ENCODE measurements at regions not wholly inside any gene's neighbourhood (a gene's known extent, or its start where the extent isn't known, plus 50 kb on each side); places are given as distances from the start of the nearest gene placed in this dataset.

DNA sequence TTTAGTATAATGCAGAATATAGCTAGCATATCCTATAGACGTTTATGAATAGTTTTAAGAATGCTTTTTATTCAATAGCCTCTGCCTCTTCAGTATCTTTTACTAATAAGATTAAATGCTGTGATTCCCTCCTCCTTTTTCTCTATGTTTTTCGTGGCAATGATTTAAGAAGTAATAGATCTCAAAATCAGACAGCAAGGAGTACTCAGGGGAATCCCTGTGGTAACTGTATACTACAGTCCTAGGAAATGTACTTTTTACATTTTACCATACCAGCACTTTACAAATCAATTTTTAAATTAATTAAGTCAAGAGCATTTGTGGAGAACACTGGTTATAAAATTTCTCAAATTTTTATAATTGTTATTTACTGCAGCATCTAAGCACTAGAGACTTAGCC, 240.6 kb upstream of the CAND1 start:
- H3K4me3 ChIP-seq (ENCODE audit: low read depth, low read length), result no peak overlapping the region
- TF ChIP-seq, protein P1, sequence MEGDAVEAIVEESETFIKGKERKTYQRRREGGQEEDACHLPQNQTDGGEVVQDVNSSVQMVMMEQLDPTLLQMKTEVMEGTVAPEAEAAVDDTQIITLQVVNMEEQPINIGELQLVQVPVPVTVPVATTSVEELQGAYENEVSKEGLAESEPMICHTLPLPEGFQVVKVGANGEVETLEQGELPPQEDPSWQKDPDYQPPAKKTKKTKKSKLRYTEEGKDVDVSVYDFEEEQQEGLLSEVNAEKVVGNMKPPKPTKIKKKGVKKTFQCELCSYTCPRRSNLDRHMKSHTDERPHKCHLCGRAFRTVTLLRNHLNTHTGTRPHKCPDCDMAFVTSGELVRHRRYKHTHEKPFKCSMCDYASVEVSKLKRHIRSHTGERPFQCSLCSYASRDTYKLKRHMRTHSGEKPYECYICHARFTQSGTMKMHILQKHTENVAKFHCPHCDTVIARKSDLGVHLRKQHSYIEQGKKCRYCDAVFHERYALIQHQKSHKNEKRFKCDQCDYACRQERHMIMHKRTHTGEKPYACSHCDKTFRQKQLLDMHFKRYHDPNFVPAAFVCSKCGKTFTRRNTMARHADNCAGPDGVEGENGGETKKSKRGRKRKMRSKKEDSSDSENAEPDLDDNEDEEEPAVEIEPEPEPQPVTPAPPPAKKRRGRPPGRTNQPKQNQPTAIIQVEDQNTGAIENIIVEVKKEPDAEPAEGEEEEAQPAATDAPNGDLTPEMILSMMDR (IDR thresholded peaks at IDR 0.05; ENCODE audit: borderline replicate concordance, insufficient read depth, low read depth, low read length), result no peak

DNA sequence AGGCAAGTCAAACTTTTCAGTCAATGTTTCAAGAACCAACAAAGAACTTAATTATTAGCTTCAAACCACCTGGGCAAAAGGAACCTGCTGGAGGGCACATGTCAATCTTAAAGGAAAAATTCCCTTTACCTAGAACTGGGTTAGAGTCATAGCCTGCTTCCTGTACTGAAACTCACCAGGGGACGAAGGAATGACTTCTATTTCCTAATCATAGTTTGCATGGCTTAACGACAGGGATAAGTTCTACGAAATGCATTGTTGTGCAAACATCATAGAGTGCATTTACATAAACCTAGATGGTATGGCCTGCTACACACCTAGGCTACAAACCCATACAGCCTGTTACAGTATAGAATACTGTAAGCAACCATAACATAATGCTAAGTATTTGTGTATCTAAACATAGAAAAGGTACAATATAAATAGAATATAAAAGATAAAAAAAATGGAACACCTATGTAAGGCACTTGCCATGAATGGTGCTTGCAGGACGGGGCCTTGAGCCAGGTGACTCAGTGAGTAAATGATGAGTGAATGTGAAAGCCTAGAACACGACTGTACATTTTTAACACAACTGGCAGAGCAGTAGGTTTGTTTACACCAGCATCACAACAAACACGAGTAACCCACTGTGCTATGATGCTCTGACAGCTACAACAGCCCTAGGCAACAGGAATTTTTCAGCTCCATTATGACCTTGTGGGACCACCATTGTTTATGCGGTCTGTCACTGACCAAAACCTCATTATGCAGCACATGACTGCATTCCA, 234.9 kb upstream of the CAND1 start:
- TF ChIP-seq, protein P1 (IDR thresholded peaks at IDR 0.05; ENCODE audit: borderline replicate concordance, insufficient read depth, low read depth, low read length), result no peak
- H3K4me3 ChIP-seq (ENCODE audit: low read depth, low read length), result no peak overlapping the region

DNA sequence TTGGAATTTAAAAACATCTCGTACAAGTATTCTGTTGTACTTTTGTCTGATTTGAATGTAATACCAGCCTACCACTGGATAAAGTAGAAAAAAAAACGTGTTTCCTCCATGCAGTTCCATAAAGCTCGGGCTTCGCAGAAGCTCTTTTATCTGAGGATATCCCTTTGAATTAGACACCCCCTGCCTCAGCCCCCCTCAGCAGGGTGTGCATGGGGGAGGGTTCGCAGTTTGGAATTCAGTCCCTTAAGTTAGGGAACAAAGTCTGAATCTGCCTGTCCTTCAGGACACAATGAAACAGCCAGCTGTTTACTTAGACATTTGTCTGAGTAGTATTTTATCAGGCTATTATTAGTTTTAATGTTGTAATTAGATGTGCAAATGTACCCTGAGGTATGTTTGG, 234.0 kb upstream of the CAND1 start:
- TF ChIP-seq, protein P1 (IDR thresholded peaks at IDR 0.05; ENCODE audit: borderline replicate concordance, insufficient read depth, low read depth, low read length), result no peak
- H3K4me3 ChIP-seq (ENCODE audit: low read depth, low read length), result no peak overlapping the region

DNA sequence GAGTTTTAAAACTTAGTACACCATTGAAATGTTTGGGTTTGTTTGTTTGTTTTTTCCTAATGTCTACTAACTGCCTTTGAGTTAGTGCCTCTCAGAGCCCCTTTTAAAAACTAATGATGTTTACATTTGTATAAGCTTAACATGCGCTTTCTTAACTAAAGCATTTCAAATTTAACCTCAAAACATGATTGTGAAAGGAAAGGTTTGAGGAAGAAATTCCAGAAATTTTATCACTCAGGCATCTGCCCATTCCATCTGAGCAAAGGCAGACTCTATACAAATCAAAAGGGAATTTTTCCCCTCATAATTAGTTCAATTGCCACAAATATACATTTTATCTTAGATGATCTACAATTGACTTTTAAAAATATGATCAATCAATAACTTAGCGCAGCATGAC, 230.7 kb upstream of the CAND1 start:
- H3K4me3 ChIP-seq (ENCODE audit: low read depth, low read length), result no peak overlapping the region
- TF ChIP-seq, protein P1 (IDR thresholded peaks at IDR 0.05; ENCODE audit: borderline replicate concordance, insufficient read depth, low read depth, low read length), result no peak

DNA sequence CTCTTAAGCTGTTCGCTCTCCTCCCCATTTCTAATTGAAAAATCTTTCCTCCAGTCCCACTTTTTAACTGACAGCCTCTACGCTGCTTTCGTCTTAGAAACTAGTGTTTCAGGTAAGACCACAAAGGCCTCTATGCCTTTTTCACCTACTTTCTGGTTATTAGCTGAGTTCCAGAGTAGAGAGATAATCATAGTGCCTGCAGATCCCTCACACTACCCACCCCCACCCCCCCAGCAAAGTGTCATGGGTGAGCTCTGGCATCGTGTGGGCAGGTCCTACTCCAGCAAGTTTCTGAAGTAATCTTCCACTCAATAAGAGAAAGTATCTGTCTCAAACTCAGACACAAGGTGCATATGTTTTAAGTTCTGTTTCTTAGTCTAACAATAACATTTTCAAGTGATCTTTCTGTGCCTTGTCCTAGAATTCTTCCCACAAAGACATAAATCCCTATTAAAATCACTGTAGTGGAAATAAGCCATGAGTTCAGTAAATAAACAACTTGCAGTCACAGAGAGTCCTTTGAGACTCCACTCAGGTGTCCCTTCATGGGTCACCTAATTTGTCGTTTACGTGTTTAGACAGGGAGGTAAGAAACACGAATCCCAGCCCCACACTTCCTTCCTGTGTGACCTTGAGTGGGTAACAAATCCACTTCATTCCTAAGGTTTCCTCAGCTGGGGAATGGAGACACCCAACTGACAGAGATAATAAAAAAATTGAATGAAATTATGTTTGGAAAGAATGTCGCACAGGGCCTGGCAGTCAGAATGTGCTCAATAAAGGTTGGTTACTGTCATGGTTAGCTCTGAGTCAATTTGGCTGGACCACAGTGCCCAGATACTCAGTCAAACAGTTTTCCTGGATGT, 228.9 kb upstream of the CAND1 start:
- TF ChIP-seq, protein P1 (IDR thresholded peaks at IDR 0.05; ENCODE audit: borderline replicate concordance, insufficient read depth, low read depth, low read length), result no peak
- no peak overlapping the region for H3K4me3 ChIP-seq (ENCODE audit: low read depth, low read length)

DNA sequence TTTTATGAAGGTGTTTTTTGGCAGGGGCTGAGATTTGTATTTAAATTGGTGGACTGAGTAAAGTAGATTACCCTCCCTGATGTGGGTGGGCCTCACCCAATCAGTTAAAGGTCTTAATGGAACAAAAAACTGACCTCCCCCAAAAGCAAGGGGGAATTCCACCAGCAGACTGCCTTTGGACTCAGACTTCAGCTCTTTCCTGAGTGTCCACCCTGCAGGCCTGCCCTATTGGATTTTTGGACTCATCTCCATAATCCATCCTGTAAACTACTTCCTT, 228.4 kb upstream of the CAND1 start:
- H3K4me3 ChIP-seq (ENCODE audit: low read depth, low read length), result no peak overlapping the region
- TF ChIP-seq, protein P1 (IDR thresholded peaks at IDR 0.05; ENCODE audit: borderline replicate concordance, insufficient read depth, low read depth, low read length), result no peak

DNA sequence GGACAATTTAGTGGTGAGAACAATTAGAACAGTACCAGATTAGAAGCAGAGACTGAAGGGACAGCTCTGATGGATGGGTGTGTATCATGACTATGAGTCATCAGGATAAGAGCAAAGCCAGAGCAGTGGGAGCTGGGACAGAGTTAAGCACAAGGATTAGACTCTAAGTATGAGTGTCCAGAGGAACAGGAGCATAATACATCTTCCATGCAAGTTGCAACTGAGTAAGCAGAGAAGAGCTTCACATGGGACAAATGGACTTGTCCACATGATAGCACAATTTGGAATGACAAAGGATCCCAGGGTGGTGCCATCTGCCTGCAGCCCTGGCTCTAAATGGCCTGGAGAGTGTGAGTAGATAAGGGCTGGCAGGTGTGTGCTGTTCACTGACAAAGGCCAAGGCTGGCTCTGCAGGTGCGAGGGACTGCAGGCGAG, 226.4 kb upstream of the CAND1 start:
- H3K4me3 ChIP-seq (ENCODE audit: low read depth, low read length), result no peak overlapping the region
- TF ChIP-seq, protein P1 (IDR thresholded peaks at IDR 0.05; ENCODE audit: borderline replicate concordance, insufficient read depth, low read depth, low read length), result no peak

Measured in GM12875 (cell line).